Head of caudate nucleus (tissue), 42 donors: ENCODE measurements at regions not wholly inside any gene's neighbourhood (a gene's known extent, or its start where the extent isn't known, plus 50 kb on each side); places are given as distances from the start of the nearest gene placed in this dataset.

Experiments
- DNase-seq, 42 donors: peaks; one replicate each; pipeline versions ENCODE4 v3.0.0 to v3.0.0-alpha.2; 2020 to 2021; ENCODE audit warnings: mixed read lengths in 7 of 42
- intact Hi-C: fragments of 100-400 bp; cut with DNase I; formaldehyde crosslinking; loops from one replicate; pipeline ENCODE4 v1.15.0; 2022

DNA sequence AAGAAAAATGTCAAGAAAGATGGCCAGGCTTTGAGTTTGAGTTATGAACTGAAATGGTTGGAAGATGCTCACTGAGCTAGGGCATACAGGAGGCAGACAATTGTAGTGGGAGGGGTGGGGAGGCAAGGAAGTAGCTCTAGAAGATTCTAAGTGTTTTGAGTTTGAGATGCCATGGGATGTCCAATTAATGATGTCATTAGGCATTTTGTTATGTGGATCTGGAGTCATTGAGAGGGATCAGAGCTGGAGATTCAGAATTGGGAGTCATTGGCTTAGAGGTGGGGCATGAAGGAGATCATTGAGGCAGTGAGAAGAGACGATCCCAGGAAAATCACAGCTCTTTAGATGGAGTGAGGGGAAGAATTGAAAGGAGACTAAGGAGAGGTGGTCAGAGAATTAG is 111.5 kb upstream of the ZNF618 start:
- no peak for DNase-seq
- intact Hi-C loops: no loop called here

DNA sequence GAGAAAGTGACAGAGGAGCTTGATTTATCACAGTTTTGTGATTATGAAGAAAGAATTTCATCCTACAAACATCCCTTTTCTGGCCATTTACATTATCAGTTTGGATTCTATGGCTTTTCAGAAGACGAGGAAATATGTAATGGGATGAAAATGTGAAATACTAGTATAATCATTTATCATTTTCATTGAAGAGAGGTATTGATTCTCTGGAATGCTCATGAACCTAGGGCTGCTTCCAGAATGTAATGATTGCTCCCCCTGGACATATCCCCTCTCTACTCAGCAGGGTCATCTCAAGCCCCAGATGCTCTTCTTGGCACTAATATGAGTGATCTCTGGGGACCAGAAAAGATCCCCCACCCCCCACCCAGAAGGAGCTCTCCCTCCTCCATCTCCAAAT is 106.7 kb upstream of the ZNF618 start:
- intact Hi-C loops: no loop called here
- DNase-seq: no peak

GRCh38 chr9:113770396-113770795 is 105.7 kb upstream of the ZNF618 start:
- intact Hi-C loops: no loop called here
- DNase-seq: no peak

GRCh38 chr9:113771199-113771598 is 104.9 kb upstream of the ZNF618 start:
- intact Hi-C loops: no loop called here
- DNase-seq: no peak

- no peak for DNase-seq
- intact Hi-C loops: no loop called here
Observed at GRCh38 chr9:113772121-113772810, 103.8 kb upstream of the ZNF618 start.

DNA sequence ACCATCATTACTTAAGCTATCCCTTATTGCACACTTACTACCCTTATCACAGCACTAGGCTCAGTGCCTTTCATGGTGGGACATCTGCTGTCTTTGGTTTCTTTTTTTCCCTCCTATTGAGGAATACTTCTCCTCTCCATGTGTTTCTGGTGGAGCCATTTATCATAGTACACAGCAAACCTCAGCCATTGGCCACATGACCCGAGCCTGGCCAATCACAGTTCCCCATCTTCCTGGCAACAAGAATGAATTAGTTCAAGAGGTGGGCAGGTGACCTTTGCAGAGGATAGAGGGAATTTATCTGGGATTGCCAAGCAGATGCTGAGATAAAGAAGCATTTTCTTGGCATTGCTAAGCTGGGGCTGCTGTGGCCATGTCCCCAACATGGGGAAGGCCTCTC is 101.1 kb upstream of the ZNF618 start:
- DNase-seq: no peak
- intact Hi-C loops: no loop called here

DNA sequence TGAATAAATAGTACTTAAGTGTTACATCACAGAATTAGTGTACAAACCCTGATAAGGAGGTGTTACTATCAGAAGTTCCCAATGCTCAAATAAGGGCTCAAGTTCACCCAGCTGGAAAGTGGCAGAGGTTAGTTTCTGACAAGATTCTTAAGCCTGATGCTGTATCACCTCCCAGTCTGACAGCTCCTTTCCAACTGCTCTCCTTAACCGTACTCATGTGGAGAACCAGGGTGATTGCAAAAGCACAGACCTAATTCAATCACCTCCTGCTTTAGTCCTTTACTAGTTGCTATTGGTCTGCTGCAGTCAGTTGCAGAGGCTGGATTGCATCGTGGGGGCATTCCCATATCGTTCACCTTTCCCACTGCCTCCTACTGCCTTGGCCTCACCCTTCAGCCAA is 100.4 kb upstream of the ZNF618 start:
- intact Hi-C loops: no loop called here
- DNase-seq: no peak

DNA sequence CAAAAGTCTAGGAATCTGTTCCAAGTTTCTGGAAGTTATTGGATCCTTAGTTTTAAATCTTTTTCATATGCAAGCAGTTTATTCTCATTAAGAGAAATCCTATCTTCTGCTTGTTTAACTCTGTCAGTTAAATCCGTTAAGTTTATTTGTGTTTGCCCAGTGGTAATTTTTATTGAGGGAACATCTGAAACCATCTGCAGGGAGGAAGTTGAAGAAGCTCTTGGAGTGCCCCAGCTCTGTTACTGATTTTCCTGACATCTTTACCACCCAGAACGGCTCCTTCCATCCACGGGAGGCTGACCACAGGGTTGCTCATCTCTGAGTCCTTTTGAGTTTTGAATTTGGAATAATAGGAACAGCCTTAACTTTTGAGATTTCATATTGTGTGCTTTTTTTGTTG is 99.9 kb upstream of the ZNF618 start:
- no peak for DNase-seq
- intact Hi-C loops: no loop called here

DNA sequence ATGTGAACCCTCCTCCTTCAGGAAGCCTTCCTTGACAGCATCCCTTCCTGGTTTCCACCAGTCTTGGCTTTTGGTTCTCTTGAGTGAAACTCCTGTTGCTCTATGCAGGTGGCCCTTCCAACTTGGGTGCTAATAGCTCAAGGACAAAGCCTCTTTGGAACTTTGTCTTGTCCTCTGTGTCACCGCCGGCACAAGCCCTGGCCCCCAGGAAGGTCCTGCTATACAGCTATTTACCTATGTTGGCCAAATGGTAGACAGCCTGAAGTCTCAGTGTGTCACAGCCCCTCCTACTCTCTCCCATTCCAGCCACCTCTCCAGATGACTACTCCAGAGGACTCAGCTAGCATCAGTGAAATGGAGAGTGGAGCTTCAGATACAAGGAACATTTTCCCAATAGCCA is 94.7 kb upstream of the ZNF618 start:
- DNase-seq: no peak
- intact Hi-C loops: no loop called here

DNA sequence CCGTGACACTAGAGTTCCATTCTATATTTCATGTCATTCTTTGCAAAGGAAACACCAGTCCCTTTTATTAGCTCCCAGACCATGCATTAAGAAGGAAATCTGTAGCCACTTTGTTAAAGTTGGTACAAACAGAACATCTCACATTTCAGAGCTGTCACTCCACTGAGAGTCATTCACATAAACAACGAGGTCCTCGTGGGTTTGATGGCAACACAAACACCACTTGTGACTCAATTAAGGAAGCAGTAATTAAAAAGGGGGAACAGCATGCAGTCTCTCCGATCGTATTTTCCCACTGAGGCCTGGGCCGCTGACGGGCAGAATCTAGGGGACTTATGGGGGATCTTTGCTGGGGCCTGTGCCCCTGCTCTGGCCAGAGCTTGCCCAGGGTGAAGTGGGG is 94.2 kb upstream of the ZNF618 start:
- no peak for DNase-seq
- intact Hi-C loops: no loop called here

- intact Hi-C loops: no loop called here
- no peak for DNase-seq
Observed at GRCh38 chr9:113783475-113783874, 92.6 kb upstream of the ZNF618 start.

GRCh38 chr9:113785334-113785733 is 90.8 kb upstream of the ZNF618 start:
- intact Hi-C loops: no loop called here
- DNase-seq: peak in 2 of 42 donors; percentile 3 to 14

GRCh38 chr9:113786071-113786470 is 90.0 kb upstream of the ZNF618 start:
- DNase-seq: no peak
- intact Hi-C loops: no loop called here

DNA sequence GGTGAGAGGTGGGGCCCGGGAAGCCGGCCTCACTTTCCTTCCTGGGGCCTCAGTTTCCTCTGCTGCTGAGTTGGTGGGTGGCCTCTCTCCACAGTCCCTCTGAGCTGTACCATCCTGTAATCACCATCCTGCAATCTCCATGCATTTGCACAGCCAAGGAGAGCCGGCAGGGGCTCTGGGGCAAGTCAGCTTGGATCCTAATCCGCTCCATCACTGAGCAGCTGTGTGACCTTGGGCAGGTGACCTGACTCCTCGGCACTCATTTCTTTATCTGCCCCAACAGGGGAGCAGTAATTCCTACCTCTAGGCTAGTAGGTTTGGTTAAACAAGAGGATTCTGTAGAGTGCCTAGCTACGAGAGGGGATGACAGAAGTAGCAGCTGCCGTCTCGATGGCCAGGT is 88.2 kb upstream of the ZNF618 start:
- DNase-seq: no peak
- intact Hi-C loops: no loop called here

- intact Hi-C loops: no loop called here
- no peak for DNase-seq
Observed at GRCh38 chr9:113788616-113789330, 87.3 kb upstream of the ZNF618 start.

DNA sequence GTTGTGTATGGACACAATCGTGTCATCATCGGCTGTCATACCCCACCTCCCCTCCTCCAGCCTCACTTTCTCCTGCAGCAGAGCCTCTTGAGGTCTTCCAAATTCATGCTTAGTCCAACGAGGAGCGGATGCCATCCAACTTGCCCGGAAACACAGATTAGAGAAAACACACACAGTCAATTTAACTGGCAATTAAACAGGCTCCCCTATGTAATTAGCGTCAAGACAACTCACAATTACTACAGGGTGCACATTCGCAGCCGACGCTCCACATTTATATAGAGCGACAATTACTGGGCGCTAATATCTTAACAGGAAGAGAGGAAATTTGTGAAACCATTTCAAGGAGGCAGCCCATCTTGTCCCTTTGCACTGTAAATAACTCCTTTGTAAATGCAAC is 86.0 kb upstream of the ZNF618 start:
- DNase-seq: no peak
- intact Hi-C loops: no loop called here

GRCh38 chr9:113793558-113793957 is 82.6 kb upstream of the ZNF618 start:
- no peak for DNase-seq
- intact Hi-C loops: no loop called here

- intact Hi-C loops: no loop called here
Observed at GRCh38 chr9:113794721-113795120, 81.4 kb upstream of the ZNF618 start.

DNA sequence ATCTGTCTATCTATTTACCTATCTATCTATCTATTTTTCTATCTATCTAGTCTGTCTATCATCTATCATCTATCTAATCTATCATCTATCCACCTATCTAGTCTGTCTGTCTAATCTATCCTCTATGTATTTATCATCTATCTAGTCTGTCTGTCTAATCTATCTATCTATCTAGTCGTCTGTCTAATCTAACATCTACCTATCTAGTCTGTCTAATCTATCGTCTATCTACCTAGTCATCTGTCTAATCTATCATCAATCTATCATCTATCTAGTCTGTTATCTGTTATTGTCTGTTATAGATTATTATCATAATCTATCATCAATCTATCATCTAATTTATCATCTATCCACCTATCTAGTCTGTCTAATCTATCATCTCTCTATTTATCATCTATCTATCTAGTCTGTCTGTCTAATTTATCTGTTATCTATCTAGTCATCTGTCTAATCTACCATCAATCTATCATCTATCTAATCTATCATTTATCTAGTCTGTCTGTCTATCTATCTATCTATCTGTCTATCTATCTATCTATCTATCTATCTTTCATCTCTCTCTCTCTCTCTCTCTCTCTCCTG is 80.2 kb upstream of the ZNF618 start:
- intact Hi-C loops: no loop called here
- DNase-seq: no peak

More at GRCh38 chr9:113794721-113795120, 81.4 kb upstream of the ZNF618 start:
- no peak for DNase-seq

GRCh38 chr9:113796646-113797426 is 79.3 kb upstream of the ZNF618 start:
- no peak for DNase-seq
- intact Hi-C loops: no loop called here
